AG08395 (cell line): ENCODE measurements at regions not wholly inside any gene's neighbourhood (a gene's known extent, or its start where the extent isn't known, plus 50 kb on each side); places are given as distances from the start of the nearest gene placed in this dataset.
"Not testable (repeated sequence)": the region's sequence is repeated elsewhere in the genome, so short reads cannot be mapped to it uniquely, and the experiment has no call there.

Source experiments
- DNase-seq: peaks from one replicate; pipeline ENCODE4 v3.0.0; 2012; ENCODE audit warnings: mixed read lengths, low spot score

- no peak for DNase-seq
Observed at GRCh38 chr7:19623676-19624075, 85.2 kb downstream of the POLR1F start.

DNA sequence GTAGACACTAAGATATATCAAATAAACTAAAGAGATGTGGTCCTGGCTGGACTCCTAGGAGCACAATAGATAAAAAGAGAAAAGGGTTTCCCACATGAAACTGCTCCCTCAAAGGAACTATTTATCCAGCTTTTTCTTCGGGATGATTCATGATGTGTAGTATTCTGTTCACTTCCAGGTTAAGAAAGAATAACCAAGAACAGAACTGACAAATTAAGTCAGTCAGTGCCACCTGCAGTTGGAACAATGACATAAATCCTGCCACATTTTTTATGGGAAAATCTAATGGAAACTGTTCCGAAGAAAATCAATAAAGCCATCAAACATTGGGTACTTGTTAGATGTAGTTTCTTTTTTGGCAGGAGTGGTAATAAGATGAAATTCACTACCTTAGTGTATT, 87.1 kb downstream of the POLR1F start:
- DNase-seq, result no peak

DNA sequence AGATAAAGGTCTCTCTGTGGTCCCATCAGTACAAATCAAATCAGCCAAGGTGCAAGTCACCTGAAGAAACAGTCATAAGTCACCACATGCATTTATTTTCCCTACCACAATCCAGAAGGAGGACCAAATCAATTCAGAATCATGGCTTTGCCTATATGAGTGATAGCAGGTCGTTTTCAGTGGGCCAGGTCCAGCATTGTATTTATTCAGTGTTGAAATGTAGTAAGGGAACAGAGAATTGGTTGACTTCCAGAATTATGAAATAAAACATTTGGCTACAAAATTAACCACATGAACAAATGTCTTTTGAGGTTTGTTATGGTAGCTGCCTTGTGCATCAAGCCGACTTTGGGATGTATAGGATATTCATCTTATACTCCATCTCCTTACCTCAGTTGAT, 88.4 kb downstream of the POLR1F start:
- no peak for DNase-seq

DNA sequence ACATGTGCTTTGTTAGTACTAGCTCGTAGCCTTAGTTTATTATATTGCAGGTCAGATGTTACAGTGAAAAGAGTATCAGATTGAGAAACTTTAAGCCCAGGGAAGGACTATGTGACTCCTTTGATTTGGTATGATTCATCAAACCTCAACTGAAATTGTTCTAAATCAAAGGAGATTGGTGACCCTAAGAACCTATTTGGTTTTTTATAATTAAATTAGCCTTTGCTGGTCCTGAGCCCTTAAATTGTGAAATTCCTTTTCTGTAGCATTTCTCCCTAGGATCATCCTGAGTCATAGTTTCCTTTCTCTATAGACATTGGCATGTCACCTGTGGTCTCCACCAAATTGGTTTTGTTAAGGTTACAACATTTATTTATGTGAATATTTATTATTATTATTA, 89.7 kb downstream of the POLR1F start:
- DNase-seq, result no peak

GRCh38 chr7:19617901-19618300, 90.9 kb downstream of the POLR1F start:
- no peak for DNase-seq

DNA sequence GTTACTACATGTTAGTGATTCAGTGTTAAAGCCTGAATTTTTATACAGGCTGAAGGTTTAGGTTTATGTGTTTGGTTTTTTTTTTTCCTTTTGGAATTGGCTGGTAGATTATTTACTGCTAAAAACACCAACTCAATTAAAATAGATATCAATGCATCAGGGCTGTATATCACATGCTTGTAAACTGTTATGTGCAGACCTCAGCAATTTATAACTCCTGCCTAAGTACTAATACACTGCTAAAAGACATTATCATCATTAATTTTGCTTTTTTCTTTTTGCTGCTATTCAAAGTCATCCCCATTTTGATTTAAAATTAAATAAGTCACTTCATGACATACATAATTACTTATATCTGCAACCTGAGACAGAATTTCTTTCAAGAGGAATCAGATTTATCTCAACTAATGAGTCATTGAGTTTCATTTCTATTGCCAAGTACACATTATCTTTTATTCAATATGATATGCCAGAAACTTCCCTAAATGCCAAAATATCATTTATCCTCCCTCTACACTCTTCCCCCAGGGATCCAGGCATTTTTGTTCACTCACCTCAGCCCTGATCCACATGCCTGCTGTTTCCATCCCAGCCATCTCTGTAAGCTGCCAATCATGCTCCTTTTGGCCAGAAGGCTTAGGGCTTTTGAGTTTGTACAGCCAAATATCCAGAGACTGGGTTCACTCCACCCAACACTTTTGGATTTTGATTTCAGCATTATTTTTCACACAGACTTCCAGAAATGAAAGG, 98.5 kb downstream of the POLR1F start:
- no peak for DNase-seq

DNA sequence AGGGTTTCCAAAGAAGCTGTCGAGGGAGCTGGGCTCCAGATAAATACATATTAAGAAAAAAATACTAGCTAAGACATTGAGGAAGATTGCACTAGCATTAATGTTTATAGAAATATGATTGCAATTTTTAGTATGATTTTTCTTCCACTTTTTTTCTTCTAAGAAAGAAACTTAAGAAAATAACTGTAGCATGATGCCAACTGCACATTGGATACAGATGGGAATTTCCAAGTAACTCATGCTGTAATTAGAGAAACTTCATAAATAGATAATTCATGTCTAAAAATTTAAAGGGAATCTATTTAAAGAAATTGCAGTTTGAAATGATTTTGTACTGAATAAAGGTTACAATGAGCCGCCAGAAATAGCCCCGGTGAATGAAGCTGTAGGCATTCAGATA, 119.4 kb downstream of the POLR1F start:
- DNase-seq, result no peak

- DNase-seq, result no peak
Observed at GRCh38 chr7:19587291-19587690, 121.5 kb downstream of the POLR1F start.

GRCh38 chr7:19585761-19586160, 123.1 kb downstream of the POLR1F start:
- DNase-seq, result no peak

- no peak for DNase-seq
Observed at GRCh38 chr7:19575909-19576557, 132.8 kb downstream of the POLR1F start.

DNA sequence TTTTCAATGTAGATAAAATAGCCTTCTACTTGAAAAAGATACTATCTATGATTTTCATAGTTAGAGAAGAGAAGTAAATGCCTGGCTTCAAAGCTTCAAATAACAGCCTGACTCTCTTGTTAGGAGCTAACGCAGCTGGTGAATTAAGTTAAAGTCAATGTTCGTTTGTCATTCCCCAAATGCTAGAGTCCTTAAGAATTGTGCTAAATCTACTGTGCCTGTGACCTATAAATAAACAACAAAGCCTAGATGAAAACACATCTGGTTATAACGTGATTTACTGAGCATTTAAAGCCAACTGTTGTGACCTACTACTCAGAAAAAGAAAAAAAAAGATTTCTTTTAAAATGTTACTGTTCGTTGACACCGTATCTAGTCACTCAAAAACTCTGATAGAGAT, 134.7 kb downstream of the POLR1F start:
- no peak for DNase-seq

- DNase-seq, result no peak
Observed at GRCh38 chr7:19572566-19572965, 136.3 kb downstream of the POLR1F start.

DNA sequence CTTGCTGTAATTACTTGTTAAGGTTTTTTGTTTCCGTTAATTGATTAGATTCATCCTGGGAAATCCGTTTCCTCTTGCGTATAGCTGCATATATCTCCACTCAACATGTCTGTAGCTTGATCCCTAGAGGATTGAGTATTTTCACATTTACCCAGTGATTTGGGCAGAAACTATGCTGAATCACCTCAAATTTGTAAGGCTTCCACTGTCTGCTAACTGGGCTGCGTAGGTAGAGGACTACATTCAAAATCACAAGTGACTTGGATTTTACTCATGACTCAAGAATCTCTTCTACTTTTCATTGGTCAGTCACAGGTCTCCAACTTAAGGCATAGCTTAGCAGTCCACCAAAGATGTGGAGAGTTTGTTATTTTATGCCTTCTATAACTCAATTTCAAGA, 141.8 kb downstream of the POLR1F start:
- no peak for DNase-seq

GRCh38 chr7:19565602-19566001, 143.2 kb downstream of the POLR1F start:
- DNase-seq, result no peak

DNA sequence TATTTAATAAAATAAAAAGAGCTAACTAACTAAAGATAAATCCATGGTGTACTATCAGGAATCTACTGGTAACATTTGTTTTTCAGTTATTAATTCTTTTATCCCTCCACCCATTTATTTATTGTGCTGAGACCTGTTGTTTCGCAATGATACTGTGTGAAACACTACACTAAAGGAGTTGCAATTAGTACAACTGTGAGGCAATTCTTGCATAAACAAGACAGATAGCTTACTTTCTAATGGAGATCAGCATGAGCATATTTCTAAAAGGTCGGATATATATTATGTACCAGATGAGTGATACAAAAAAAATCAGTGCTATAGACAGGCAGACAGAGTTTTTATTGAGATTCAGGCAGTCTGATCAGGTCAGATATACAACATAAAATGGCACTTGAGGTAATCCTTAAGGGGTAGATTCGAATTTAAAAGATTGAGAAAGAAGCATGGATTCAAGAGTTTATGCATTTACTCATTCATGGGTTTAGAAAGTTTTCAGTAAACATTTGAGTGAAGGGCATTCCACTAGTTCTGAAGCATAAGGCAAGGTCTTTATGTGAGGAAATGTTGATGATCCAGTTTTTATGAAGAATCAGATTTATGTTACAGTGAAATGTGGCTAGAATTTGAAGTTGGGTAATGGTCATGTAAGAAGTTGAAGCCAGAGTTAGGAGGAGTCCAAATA, 147.6 kb downstream of the POLR1F start:
- no peak for DNase-seq

GRCh38 chr7:19560111-19560883, 148.5 kb downstream of the POLR1F start:
- DNase-seq, result peak; percentile 32

DNA sequence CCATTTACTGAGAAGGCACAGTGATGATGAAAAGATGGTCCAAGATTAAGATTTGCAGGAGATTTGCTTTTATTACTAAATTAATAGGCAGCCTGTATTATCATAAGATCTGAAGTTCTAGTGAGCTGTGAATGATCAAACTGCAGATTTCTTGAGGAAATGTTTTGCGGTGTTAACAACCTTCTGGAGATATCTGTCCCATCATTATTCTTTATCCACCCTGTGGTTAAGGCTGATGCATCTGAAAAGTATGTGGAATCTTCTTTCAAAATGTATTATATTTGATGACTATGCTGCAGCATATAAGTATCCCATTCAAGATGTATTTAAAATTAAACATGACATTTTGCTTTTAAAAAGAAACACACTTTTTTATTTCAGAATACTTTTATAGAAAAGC, 150.3 kb downstream of the POLR1F start:
- DNase-seq, result peak; percentile 10

GRCh38 chr7:19557726-19558465, 150.9 kb downstream of the POLR1F start:
- no peak for DNase-seq

- DNase-seq, result no peak
Observed at GRCh38 chr7:19554581-19554980, 154.3 kb downstream of the POLR1F start.

DNA sequence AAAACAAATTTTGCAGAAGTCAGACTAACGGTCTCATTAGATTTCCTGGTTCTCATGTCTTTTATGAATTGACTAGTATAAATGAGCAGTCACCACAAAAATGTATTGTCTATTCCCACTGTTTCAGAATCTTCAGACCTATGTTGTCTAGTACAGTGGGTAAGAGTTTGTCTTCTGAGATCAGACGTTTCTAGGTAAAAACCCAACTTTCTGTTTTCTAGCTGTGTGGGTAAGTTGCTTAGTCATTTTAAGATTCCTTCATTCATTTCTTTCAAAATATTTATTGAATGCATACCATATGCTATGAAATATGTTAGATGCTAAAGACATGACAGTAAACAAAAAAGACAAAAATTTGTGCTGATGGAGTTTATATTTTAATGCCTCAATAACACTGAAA, 156.3 kb downstream of the POLR1F start:
- DNase-seq, result no peak

DNA sequence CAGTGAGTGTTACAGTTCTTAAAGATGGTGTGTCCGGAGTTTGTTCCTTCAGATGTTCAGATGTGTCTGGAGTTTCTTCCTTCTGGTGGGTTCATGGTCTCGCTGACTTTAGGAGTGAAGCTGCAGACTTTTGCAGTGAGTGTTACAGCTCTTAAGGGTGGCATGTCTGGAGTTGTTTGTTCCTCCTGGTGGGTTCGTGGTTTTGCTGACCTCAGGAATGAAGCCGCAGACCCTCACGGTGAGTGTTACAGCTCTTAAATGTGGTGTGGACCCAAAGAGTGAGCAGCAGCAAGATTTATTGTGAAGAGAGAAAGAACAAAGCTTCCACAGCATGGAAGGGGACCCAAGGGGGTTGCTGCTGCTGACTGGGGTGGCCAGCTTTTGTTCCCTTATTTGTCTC, 159.6 kb downstream of the POLR1F start:
- not testable (repeated sequence) for DNase-seq

- DNase-seq, result no peak
Observed at GRCh38 chr7:19537942-19538401, 170.9 kb downstream of the POLR1F start.
